Natural killer cell (primary cell): ENCODE measurements at regions not wholly inside any gene's neighbourhood (a gene's known extent, or its start where the extent isn't known, plus 50 kb on each side); places are given as distances from the start of the nearest gene placed in this dataset.

Experiments
- ATAC-seq, 3 donors: fragments of 150-1000 bp in 2 of 3; fragments of 200-7000 bp in 1 of 3; cut with Tn5 transposase; 1 replicate in 1 of 3; 2 replicates in 2 of 3; pipeline ENCODE4 v1.10.0; 2021; ENCODE audit warnings: mild to moderate bottlenecking in 2 of 3, moderate library complexity in 2 of 3
- DNase-seq, 2 donors: peaks; one replicate each; pipeline versions ENCODE4 v3.0.0 to v3.0.0-alpha.2; 2013 to 2021; ENCODE audit warnings: mixed read lengths in 1 of 2
- H3K27ac ChIP-seq: one replicate; pipeline ENCODE4 v1.5.1; 2013; ENCODE audit warnings: mild to moderate bottlenecking, low read length
- H3K27me3 ChIP-seq: one replicate; pipeline ENCODE4 v1.6.1; 2013; ENCODE audit warnings: low read length; ENCODE audit not compliant: control insufficient read depth, insufficient read depth
- H3K36me3 ChIP-seq: one replicate; pipeline ENCODE4 v1.6.1; 2013; ENCODE audit warnings: low read length; ENCODE audit not compliant: control insufficient read depth, insufficient read depth
- H3K4me1 ChIP-seq: one replicate; pipeline ENCODE4 v1.6.1; 2013; ENCODE audit warnings: low read length; ENCODE audit not compliant: control insufficient read depth, insufficient read depth
- H3K4me3 ChIP-seq: one replicate; pipeline ENCODE4 v1.5.1; 2013; ENCODE audit warnings: low read length
- H3K9me3 ChIP-seq: one replicate; pipeline ENCODE4 v1.6.1; 2013; ENCODE audit warnings: low read length; ENCODE audit not compliant: control insufficient read depth, insufficient read depth
- H3K27ac Mint-ChIP-seq, 2 donors: one replicate each; pipeline ENCODE4 v1.8.0; 2022; ENCODE audit warnings: mild to moderate bottlenecking in 2 of 2, mixed read lengths in 2 of 2, moderate library complexity in 1 of 2
- H3K27me3 Mint-ChIP-seq, 2 donors: one replicate each; pipeline ENCODE4 v1.8.0; 2022; ENCODE audit warnings: low read depth in 2 of 2, mixed read lengths in 2 of 2
- H3K36me3 Mint-ChIP-seq: one replicate; pipeline ENCODE4 v1.8.0; 2022; ENCODE audit warnings: mixed read lengths
- H3K4me1 Mint-ChIP-seq, 2 donors: one replicate each; pipeline ENCODE4 v1.8.0; 2022; ENCODE audit warnings: mixed read lengths in 2 of 2
- H3K4me3 Mint-ChIP-seq: one replicate; pipeline ENCODE4 v1.8.0; 2022; ENCODE audit warnings: mild to moderate bottlenecking, moderate library complexity, mixed read lengths
- H3K9me3 Mint-ChIP-seq, 2 donors: one replicate each; pipeline ENCODE4 v1.8.0; 2022; ENCODE audit warnings: mixed read lengths in 2 of 2
- CTCF ChIP-seq: fragments of 200-600 bp; IDR thresholded peaks from one replicate; pipeline ENCODE4 v1.8.0; 2022; ENCODE audit warnings: antibody characterized with exemption
- WGBS: methylation state at CpG from one replicate; pipeline ENCODE4 v1.1.7; 2013; ENCODE audit warnings: missing lambda C conversion rate; ENCODE audit not compliant: insufficient coverage; 5-methylcytosine and 5-hydroxymethylcytosine counted together
- intact Hi-C: fragments of 100-400 bp; cut with micrococcal nuclease; formaldehyde crosslinking; loops from one replicate; pipeline ENCODE4 v1.14.2; 2022

- Mint-ChIP-seq H3K4me3 (no peak overlapping the region), H3K27me3 (peaks cover 0 to 5% of the 10 kb centered on the region in 2 donors), H3K9me3 (no peaks in the 10 kb centered on the region), H3K27ac (no peak overlapping the region), H3K4me1 (no peaks in the 10 kb centered on the region), H3K36me3 (no peaks in the 10 kb centered on the region)
- no peaks in the 10 kb centered on the region for H3K36me3 ChIP-seq
- no peak for TF ChIP-seq CTCF
- DNase-seq = no peak
- intact Hi-C loops = no loop called here
- H3K4me3 ChIP-seq = no peak overlapping the region
- WGBS = 90% methylated on average over 16 of the region's 16 CpGs
- no peaks in the 10 kb centered on the region for H3K9me3 ChIP-seq
- no peaks in the 10 kb centered on the region for H3K27me3 ChIP-seq
- no peak for ATAC-seq
- no peak overlapping the region for H3K27ac ChIP-seq
- no peaks in the 10 kb centered on the region for H3K4me1 ChIP-seq
Measured at GRCh38 chr17:16880121-16880842, 91.6 kb downstream of the TNFRSF13B start.

GRCh38 chr17:16879686-16880085 is 92.2 kb downstream of the TNFRSF13B start:
- no peaks in the 10 kb centered on the region for H3K9me3 ChIP-seq
- Mint-ChIP-seq H3K4me3 (no peak overlapping the region), H3K27ac (no peak overlapping the region), H3K9me3 (no peaks in the 10 kb centered on the region), H3K4me1 (no peaks in the 10 kb centered on the region), H3K36me3 (no peaks in the 10 kb centered on the region), H3K27me3 (peaks cover 0 to 5% of the 10 kb centered on the region in 2 donors)
- no peaks in the 10 kb centered on the region for H3K36me3 ChIP-seq
- H3K4me1 ChIP-seq = no peaks in the 10 kb centered on the region
- no peaks in the 10 kb centered on the region for H3K27me3 ChIP-seq
- TF ChIP-seq CTCF = no peak
- H3K27ac ChIP-seq = no peak overlapping the region
- no peak overlapping the region for H3K4me3 ChIP-seq
- no peak for ATAC-seq
- WGBS = 88% methylated on average over 15 of the region's 15 CpGs
- intact Hi-C loops = no loop called here
- no peak for DNase-seq

- intact Hi-C loops = no loop called here
- H3K4me1 ChIP-seq = no peaks in the 10 kb centered on the region
Measured at GRCh38 chr17:16878606-16879005, 93.3 kb downstream of the TNFRSF13B start.

More at GRCh38 chr17:16878606-16879005, 93.3 kb downstream of the TNFRSF13B start:
- Mint-ChIP-seq H3K36me3 (no peaks in the 10 kb centered on the region), H3K4me3 (no peak overlapping the region), H3K27ac (no peak overlapping the region), H3K27me3 (peaks cover 0 to 5% of the 10 kb centered on the region in 2 donors), H3K4me1 (no peaks in the 10 kb centered on the region), H3K9me3 (no peaks in the 10 kb centered on the region)
- Histone ChIP-seq H3K4me3 (no peak overlapping the region), H3K9me3 (no peaks in the 10 kb centered on the region), H3K27me3 (no peaks in the 10 kb centered on the region), H3K36me3 (no peaks in the 10 kb centered on the region), H3K27ac (no peak overlapping the region)
- 84% methylated on average over 10 of the region's 10 CpGs for WGBS
- no peak for DNase-seq
- no peak for TF ChIP-seq CTCF
- no peak for ATAC-seq
